ENCODE measurements at regions not wholly inside any gene's neighbourhood (a gene's known extent, or its start where the extent isn't known, plus 50 kb on each side); places are given as distances from the start of the nearest gene placed in this dataset.

DNA sequence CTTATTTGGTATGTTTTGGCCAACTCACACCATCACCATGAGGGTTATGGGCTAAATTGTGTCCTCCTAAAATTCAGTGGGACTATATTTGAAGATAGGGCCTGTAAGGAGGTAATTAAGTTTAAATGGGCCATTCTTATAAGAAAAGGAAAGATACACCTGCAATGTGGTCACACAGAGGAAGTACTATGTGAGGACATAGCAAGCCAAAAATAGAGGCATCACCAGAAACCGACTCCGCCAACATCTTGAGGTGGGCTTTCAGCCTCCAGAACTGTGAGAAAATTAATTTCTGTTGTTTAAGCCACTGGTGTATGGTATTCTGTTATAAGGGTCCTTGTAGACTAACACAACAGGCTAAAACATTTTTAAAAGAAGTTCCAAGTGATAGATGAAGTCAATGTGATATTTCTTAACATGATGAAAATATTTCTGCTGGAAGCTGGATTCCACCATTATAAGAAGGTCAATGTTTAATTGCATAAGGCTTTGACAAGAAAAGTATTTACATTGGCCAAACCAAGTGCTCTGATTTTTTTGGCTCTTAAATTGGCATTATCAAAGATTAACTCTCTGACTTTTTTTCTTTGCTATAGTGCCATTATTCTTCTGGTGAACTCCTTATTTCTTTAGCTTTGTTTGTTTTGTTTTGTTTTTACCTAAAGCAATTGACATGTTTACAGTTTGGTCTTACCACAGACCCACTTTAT is 540.9 kb downstream of the PPARGC1A start:
- TF ChIP-seq POLR2A (IDR thresholded peaks at IDR 0.05; ENCODE audit: low read length) (no peak), GATA1 (IDR thresholded peaks at IDR 0.05; ENCODE audit: low read depth, low read length) (no peak)

All from erythroblast (primary cell).